ENCODE measurements at regions not wholly inside any gene's neighbourhood (a gene's known extent, or its start where the extent isn't known, plus 50 kb on each side); places are given as distances from the start of the nearest gene placed in this dataset.

GRCh38 chr19:31705656-31706055 lies 356.4 kb upstream of the TSHZ3 start:
- TF ChIP-seq CTCF (IDR thresholded peaks at IDR 0.05; ENCODE audit: insufficient read depth, low read depth, low read length) (no peak), EZH2 (IDR thresholded peaks at IDR 0.05; ENCODE audit: insufficient read depth, low read length) (no peak)

Data from astrocyte (in vitro differentiated cells and primary cell).